GM21528 (cell line): ENCODE measurements at regions not wholly inside any gene's neighbourhood (a gene's known extent, or its start where the extent isn't known, plus 50 kb on each side); places are given as distances from the start of the nearest gene placed in this dataset.

Experiments used
- ATAC-seq: cut with Tn5 transposase; IDR thresholded peaks from one replicate; pipeline ENCODE4 v1.9.1; 2021; ENCODE audit warnings: mild to moderate bottlenecking, moderate library complexity; ENCODE audit not compliant: unreplicated experiment, low FRiP score

DNA sequence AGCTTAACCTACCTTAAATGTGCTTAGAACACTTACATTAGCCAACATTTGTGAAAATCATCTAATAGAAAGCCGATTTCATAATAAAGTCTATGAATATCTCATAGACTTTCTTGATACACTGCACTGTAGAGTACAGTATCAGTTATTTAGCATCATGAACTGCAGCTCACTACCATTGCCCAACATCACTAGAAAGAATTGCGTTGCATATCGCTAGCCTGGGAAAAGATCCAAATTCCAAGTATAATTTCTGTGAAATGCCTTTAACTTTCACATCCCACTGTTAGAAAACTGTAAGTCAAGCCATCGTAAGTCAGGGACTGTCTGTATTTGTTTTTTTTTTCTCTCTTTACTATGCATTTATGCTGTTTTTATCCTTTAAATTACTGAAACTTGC is 918.6 kb upstream of the PABPC4L start:
- ATAC-seq = no peak

DNA sequence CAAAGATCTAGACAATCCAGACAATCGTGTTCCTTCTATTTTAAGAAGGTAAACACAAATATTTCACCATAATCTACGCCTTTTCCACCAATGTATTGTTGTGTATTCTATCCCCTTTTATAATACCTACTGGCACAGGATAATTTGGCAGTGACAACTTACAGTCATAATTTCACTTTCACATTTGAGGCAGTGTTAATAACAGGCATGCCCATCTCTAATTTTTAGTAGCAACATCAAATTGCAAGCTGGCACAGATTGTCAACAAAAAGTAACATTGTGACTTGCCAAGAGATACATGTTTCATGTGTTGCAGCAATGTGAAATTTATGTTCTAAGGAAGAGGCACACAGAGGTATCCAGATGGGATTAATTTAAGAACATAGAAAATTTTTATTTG is 912.5 kb upstream of the PABPC4L start:
- ATAC-seq = no peak

DNA sequence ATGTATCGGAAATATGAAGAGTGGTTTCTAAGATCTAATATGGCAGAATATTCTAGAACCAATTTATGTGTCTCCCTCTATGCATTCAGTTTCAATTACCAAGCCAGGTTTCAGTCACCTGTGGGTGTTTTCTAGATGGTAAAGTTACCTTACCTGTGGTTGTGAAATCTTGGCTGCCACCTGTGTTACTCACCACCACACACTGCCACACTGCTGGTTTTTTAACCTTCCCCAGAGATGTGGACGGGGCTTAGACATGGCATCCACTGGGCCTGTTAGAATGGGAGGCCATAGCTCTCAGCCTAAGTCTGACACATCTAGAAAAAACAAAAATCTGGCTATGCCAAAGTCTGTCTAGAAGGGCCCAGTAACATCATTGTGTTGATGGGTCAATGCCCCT is 896.5 kb upstream of the PABPC4L start:
- ATAC-seq = no peak

- ATAC-seq = no peak
Observed at GRCh38 chr4:135073389-135073788, 871.8 kb upstream of the PABPC4L start.

- no peak for ATAC-seq
Observed at GRCh38 chr4:135072553-135072952, 871.0 kb upstream of the PABPC4L start.

DNA sequence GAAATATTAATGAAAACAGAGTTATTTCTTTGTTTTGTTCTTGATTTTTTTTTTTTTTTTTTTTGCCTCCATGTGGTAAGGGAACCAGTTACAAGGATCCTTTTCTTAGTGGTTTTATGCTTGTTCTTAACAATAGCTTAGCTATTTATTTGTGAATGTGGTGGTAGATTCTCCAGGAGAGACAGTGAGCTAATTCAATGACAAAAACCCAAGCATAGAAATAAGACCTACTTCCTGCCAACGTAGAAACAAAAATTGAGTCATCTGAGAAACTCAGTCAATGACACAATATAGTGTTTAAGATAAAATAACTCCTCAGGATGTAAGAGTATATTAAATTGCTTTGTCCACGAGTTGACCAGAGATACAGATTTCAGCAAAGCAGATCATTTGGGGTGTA is 863.8 kb upstream of the PABPC4L start:
- ATAC-seq = no peak

DNA sequence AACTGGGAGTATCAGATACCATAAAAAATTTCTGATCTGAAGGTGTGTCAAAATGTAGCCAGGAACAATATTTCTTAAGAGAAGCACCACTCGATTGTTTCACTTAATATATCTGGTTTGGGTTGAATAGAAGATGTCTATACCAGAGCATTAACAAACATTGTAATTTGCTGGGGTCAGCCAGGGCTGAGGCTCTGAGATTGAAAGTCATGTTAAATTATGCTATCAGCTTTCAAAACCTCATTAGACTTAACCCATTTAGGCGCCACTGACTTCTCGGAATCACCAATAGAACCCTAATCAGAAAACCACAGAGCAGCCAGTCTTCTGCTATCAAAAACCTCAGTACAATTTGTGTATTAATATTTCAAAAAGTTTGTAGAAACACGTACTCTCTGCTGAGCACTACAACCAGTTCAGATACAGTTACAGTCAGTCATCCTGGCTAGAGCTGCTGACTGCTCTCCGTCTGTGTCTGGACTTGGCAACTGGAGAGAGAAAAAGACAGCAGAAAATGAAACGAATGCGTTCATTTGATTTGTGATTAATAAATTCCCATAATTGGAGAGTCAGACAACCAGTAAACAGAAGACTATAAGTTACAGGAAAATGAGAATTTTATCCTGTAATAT is 848.6 kb upstream of the PABPC4L start:
- no peak for ATAC-seq

GRCh38 chr4:135032670-135033069 is 831.1 kb upstream of the PABPC4L start:
- ATAC-seq = no peak

- ATAC-seq = no peak
Observed at GRCh38 chr4:135015771-135016170, 814.2 kb upstream of the PABPC4L start.

DNA sequence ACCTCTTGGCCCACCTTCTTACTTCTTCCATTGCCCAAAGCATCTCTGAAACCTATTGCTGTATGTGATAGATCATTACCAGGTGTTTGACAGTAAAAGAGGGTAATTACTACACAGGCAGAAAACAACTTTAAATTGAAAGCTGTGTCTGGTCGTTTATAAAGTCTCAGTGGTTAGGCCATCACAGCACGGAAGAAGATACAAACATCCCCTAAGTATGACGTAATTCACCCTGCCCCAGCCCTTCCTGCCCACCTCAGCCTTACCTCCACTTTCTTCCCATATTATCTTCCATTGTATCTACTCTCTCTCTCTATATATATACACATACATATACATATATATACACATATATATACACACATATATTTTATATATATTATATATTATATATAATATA is 805.8 kb upstream of the PABPC4L start:
- no peak for ATAC-seq

DNA sequence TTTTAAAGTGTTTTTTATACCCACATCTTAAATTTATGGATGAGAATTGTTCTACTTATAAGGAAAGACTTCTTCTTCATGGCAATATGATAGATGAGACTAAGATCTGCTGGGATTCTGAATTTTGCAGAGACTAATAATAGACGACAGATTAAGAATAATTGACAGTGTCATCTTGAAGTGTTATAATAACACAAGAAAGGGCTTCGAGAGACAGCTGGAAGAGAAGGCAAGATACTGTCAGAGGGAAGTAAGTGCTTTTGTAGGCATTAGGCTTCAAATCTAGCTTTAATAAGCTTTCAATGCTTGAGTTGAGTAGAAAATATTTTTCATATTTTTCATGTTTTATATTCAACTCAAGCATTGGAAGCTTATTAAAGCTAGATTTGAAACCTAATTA is 797.6 kb upstream of the PABPC4L start:
- no peak for ATAC-seq

DNA sequence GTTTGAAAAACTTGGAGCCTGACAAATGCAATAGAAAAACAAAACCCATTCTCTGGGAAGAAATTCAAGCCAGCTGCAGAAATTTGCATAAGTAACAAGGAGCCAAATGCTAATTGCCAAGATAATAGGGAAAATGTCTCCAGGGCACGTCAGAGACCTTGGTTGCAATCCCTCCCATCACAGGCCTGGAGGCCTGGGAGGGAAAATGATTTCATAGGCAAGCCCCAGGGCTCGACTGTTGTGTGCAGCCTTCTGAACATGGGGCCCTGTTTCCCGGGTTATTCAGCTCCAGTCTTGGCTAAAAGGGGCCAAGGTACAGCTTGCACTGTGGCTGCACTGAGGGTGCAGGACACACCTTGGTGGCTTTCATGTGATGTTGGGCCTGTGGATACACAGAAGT is 760.4 kb upstream of the PABPC4L start:
- no peak for ATAC-seq

DNA sequence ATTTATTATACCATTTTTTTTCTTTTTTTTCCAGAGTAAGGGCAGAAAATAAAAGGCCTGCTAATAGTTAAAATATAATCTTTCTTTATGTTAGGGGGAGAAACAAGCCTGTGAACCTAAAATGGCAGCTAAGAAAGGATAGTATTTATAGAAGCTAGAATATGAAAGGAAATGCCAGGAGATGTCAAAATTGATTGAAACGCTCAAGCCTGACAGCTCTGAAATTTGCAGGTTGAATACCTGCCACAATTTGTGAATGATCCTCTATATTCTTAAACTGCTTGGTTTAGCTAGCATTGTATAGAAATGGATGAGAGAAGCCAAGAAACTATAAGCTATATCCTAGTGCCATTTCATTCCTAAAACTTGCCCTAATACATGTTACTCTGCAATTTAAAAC is 757.3 kb upstream of the PABPC4L start:
- ATAC-seq = no peak

DNA sequence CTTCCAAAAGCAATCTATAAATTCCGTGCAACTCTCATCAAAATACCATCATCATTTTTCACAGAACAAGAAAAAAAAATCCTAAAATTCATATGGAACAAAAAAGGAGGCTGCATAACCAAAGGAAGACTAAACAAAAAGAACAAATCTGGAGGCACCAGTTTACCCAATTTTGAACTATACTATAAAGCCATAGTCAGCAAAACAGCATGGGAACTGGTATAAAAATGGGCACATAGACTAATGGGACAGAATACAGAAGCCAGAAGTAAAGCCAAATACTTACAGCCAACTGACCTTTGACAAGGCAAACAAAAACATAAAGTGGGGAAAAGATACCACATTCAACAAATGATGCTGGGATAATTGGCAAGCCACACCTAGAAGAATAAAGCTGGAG is 753.5 kb upstream of the PABPC4L start:
- no peak for ATAC-seq

DNA sequence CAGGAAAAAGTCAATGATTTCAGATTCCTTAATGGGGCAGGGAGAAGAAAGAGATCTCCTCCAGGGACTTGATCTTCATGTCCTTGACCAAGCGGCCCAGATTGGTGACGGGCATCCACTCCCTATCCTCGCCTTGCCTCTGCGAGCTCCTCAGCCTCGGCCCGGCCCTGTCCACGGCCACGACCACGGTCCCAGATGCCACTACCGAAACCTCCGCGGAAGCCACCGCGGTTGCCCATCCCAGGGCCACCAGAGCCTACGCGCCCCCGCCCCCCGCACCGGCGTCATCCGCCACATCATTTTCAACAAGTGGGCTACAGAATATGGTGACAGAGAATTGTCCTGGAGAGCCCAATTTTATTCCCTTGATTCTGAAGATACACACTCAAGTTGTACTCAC is 751.2 kb upstream of the PABPC4L start:
- ATAC-seq = no peak

GRCh38 chr4:134952305-134952704 is 750.7 kb upstream of the PABPC4L start:
- no peak for ATAC-seq

DNA sequence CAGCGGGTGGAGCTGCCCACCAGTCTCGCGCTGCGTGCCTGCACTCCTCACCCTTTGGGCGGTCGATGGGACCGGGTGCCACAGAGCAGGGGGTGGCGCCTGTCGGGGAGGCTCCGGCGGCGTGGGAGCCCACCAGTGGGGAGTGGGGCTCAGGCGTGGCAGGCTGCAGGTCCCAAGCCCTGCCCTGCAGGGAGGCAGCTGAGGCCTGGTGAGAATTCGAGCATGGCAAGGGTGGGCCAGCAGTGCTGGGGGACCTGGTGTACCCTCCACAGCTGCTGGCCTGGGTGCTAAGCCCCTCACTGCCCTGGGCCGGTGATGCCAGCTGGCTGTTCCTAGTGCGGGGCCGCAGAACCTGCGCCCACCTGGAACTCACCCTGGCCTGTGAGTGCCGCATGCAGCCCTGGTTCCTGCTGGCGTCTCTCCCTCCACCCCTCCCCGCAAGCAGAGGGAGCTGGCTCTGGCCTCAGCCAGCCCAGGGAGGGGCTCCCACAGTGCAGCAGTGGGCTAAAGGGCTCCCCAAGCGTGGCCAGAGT is 746.6 kb upstream of the PABPC4L start:
- ATAC-seq = no peak

GRCh38 chr4:134944115-134944514 is 742.5 kb upstream of the PABPC4L start:
- no peak for ATAC-seq

DNA sequence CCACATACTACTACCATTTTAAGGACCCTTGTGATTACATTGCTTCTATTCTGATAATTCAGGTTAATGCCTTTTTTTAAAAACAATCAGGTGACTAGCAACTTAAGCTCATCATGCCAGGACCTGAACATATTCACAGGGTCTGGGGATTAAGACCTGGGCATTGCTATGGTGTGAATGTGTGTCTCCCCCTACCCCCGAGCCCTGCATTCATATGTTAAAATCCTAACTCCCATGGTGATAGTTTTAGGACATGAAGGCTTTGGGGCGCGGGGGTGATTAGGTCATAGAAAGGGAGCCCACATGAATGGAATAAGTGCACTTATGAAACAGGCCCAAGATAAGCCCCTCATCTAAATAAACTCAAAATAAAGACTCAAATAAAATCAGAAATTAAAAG is 734.4 kb upstream of the PABPC4L start:
- ATAC-seq = no peak

DNA sequence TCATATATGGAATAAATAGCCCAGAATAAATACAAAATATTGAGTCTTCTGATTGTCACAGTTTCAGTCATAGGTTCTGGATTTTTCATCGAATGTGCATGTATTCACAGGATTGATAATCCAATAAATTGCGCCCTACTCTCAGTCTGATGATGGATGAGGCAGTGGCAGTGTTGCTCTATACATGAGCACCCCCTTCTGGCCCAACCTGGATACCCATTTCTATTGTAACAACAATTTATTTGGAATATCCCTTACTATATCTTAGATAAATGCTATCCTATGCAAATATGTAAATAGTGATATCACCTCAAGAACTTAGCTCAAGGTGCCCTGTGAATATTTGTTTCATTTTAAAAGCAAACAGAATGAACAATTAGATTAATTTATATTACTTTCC is 733.7 kb upstream of the PABPC4L start:
- no peak for ATAC-seq

- no peak for ATAC-seq
Observed at GRCh38 chr4:134934036-134934808, 732.6 kb upstream of the PABPC4L start.

- ATAC-seq = no peak
Observed at GRCh38 chr4:134915355-134915754, 713.8 kb upstream of the PABPC4L start.
